Upper lobe of left lung (tissue), 4 donors: ENCODE measurements at regions not wholly inside any gene's neighbourhood (a gene's known extent, or its start where the extent isn't known, plus 50 kb on each side); places are given as distances from the start of the nearest gene placed in this dataset.

Source experiments
- EP300 ChIP-seq, 4 donors: sonication (generic); formaldehyde crosslinking; IDR thresholded peaks; one replicate each; pipeline ENCODE4 v1.5.1; 2017; ENCODE audit warnings: antibody characterized with exemption in 4 of 4, control low read depth in 2 of 4
- POLR2A ChIP-seq, 4 donors: fragments of 450-650 bp; IDR thresholded peaks; one replicate each; pipeline ENCODE4 v1.5.1; 2016 to 2017; ENCODE audit warnings: antibody characterized with exemption in 4 of 4, mild to moderate bottlenecking in 2 of 4
- POLR2AphosphoS5 ChIP-seq, 2 donors: sonication (generic); formaldehyde crosslinking; IDR thresholded peaks; one replicate each; pipeline ENCODE4 v1.5.1; 2017; ENCODE audit warnings: antibody characterized with exemption in 2 of 2
- TF ChIP-seq, protein P1 (sequence below), 6 experiments: fragments of 450-650 bp in 4 of 6; fragments of 200-600 bp in 2 of 6; sonication (generic) in 2 of 6; IDR thresholded peaks; one replicate each; pipeline ENCODE4 v1.5.1; 2016 to 2019; ENCODE audit warnings: antibody characterized with exemption in 6 of 6

- TF ChIP-seq EP300 (IDR thresholded peaks at IDR 0.05), result no peak
- TF ChIP-seq, protein P1, sequence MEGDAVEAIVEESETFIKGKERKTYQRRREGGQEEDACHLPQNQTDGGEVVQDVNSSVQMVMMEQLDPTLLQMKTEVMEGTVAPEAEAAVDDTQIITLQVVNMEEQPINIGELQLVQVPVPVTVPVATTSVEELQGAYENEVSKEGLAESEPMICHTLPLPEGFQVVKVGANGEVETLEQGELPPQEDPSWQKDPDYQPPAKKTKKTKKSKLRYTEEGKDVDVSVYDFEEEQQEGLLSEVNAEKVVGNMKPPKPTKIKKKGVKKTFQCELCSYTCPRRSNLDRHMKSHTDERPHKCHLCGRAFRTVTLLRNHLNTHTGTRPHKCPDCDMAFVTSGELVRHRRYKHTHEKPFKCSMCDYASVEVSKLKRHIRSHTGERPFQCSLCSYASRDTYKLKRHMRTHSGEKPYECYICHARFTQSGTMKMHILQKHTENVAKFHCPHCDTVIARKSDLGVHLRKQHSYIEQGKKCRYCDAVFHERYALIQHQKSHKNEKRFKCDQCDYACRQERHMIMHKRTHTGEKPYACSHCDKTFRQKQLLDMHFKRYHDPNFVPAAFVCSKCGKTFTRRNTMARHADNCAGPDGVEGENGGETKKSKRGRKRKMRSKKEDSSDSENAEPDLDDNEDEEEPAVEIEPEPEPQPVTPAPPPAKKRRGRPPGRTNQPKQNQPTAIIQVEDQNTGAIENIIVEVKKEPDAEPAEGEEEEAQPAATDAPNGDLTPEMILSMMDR (IDR thresholded peaks at IDR 0.05), result no peak
- no peak for TF ChIP-seq POLR2AphosphoS5 (IDR thresholded peaks at IDR 0.05)
- no peak for TF ChIP-seq POLR2A (IDR thresholded peaks at IDR 0.05)
These were observed 592.1 kb downstream of the PRELID2 start for GRCh38 chr5:145243016-145243415.
